Psoas muscle (tissue), 7 donors: ENCODE measurements at regions not wholly inside any gene's neighbourhood (a gene's known extent, or its start where the extent isn't known, plus 50 kb on each side); places are given as distances from the start of the nearest gene placed in this dataset.

Source experiments
- ATAC-seq, 4 donors: fragments of 200-7000 bp; cut with Tn5 transposase; one replicate each; pipeline ENCODE4 v1.9.1; 2020; ENCODE audit warnings: moderate library complexity in 3 of 4, mild to moderate bottlenecking in 2 of 4
- DNase-seq, 2 donors: peaks; one replicate each; pipeline ENCODE4 v3.0.0-alpha.2; 2020
- H3K27ac ChIP-seq: fragments of 200-600 bp; one replicate; pipeline ENCODE4 v1.8.0; 2022
- H3K27me3 ChIP-seq, 3 donors: fragments of 200-600 bp in 1 of 3; one replicate each; pipeline versions ENCODE4 v1.6.1 to v1.8.0; 2013 to 2022; ENCODE audit warnings: low read length in 2 of 3, mild to moderate bottlenecking in 2 of 3, moderate library complexity in 1 of 3; ENCODE audit not compliant: insufficient read depth in 3 of 3
- H3K36me3 ChIP-seq, 2 donors: fragments of 200-600 bp in 1 of 2; one replicate each; pipeline versions ENCODE4 v1.6.1 to v1.8.0; 2013 to 2022; ENCODE audit warnings: low read depth in 1 of 2, mild to moderate bottlenecking in 1 of 2, moderate library complexity in 1 of 2; ENCODE audit not compliant: insufficient read depth in 1 of 2
- H3K4me1 ChIP-seq: fragments of 200-600 bp; one replicate; pipeline ENCODE4 v1.8.0; 2022
- H3K4me3 ChIP-seq: fragments of 200-600 bp; one replicate; pipeline ENCODE4 v1.8.0; 2022; ENCODE audit warnings: mild to moderate bottlenecking
- H3K9me3 ChIP-seq: fragments of 200-600 bp; one replicate; pipeline ENCODE4 v1.8.0; 2022
- CTCF ChIP-seq: fragments of 200-600 bp; IDR thresholded peaks from one replicate; pipeline ENCODE4 v1.8.0; 2022; ENCODE audit warnings: antibody characterized with exemption
- WGBS, 3 donors: extraction: QIAGEN DNeasy Blood & Tissue Kit; methylation state at CpG; one replicate each; pipeline versions ENCODE4 v1.1.6 to v1.1.7; 2013; 5-methylcytosine and 5-hydroxymethylcytosine counted together
- intact Hi-C, 2 donors: fragments of 100-400 bp; cut with DNase I; formaldehyde crosslinking; loops; one replicate each; pipeline versions ENCODE4 v1.11.0 to v1.14.2; 2022
- donor health status: healthy with polysubstance abuse.
- donor health status: DM: no; HTN: no; CAD: no; lungs with moderate emphysema.
- donor health status: Bipolar disorder and iron deficiency.
- donor health status: healthy.
- donor health status: DM: yes; HTN: yes; CAD: no.
- donor health status: DM: no; HTN: no; CAD: no.
- donor health status: DM: yes; HTN: yes; CAD: no.

- ATAC-seq (no peak), DNase-seq (no peak)
- no peaks in the 10 kb centered on the region for H3K36me3 ChIP-seq
- TF ChIP-seq CTCF: no peak
- H3K4me3 ChIP-seq: no peak overlapping the region
- intact Hi-C loops: no loop called here
- no peaks in the 10 kb centered on the region for H3K27me3 ChIP-seq
- no peak overlapping the region for H3K27ac ChIP-seq
- no peaks in the 10 kb centered on the region for H3K9me3 ChIP-seq
- no peaks in the 10 kb centered on the region for H3K4me1 ChIP-seq
- WGBS, 3 donors: 43 to 47% (median 47%) methylated on average over 3 of the region's 3 CpGs
Observed at GRCh38 chr14:27098451-27098850, 500.6 kb upstream of the NOVA1 start.

- Histone ChIP-seq H3K27ac (no peak overlapping the region), H3K4me1 (no peaks in the 10 kb centered on the region), H3K36me3 (no peaks in the 10 kb centered on the region), H3K4me3 (no peak overlapping the region), H3K27me3 (no peaks in the 10 kb centered on the region), H3K9me3 (no peaks in the 10 kb centered on the region)
- 0% methylated on average over 1 of the region's 1 CpG for WGBS, 3 donors
- ATAC-seq (no peak), DNase-seq (no peak)
- no peak for TF ChIP-seq CTCF
- intact Hi-C loops: no loop called here
Observed at GRCh38 chr14:27114180-27114579, 516.3 kb upstream of the NOVA1 start.

- Histone ChIP-seq H3K4me3 (no peak overlapping the region), H3K9me3 (no peaks in the 10 kb centered on the region), H3K27me3 (no peaks in the 10 kb centered on the region), H3K36me3 (no peaks in the 10 kb centered on the region), H3K27ac (no peak overlapping the region), H3K4me1 (no peaks in the 10 kb centered on the region)
- intact Hi-C loops: no loop called here
- ATAC-seq (no peak), DNase-seq (no peak)
- WGBS, 3 donors: 71 to 82% (median 75%) methylated on average over 4 of the region's 4 CpGs
- TF ChIP-seq CTCF: no peak
Observed at GRCh38 chr14:27123162-27123561, 525.3 kb upstream of the NOVA1 start.

- no peaks in the 10 kb centered on the region for H3K27me3 ChIP-seq
- H3K9me3 ChIP-seq: no peaks in the 10 kb centered on the region
- no peak overlapping the region for H3K27ac ChIP-seq
- H3K4me3 ChIP-seq: no peak overlapping the region
- intact Hi-C loops: no loop called here
- no peaks in the 10 kb centered on the region for H3K4me1 ChIP-seq
- WGBS, 3 donors: 85 to 89% (median 85%) methylated on average over 3 of the region's 3 CpGs
- DNase-seq (no peak), ATAC-seq (no peak)
- no peaks in the 10 kb centered on the region for H3K36me3 ChIP-seq
- TF ChIP-seq CTCF: no peak
Observed at GRCh38 chr14:27127838-27128237, 530.0 kb upstream of the NOVA1 start.

GRCh38 chr14:27134200-27134599 is 536.4 kb upstream of the NOVA1 start:
- no peak for ATAC-seq
- no peaks in the 10 kb centered on the region for H3K9me3 ChIP-seq
- H3K27me3 ChIP-seq: no peaks in the 10 kb centered on the region
- TF ChIP-seq CTCF: no peak
- H3K27ac ChIP-seq: no peak overlapping the region
- no peak for DNase-seq
- no peak overlapping the region for H3K4me3 ChIP-seq
- H3K4me1 ChIP-seq: no peaks in the 10 kb centered on the region
- H3K36me3 ChIP-seq: no peaks in the 10 kb centered on the region
- WGBS, 3 donors: 79 to 84% (median 82%) methylated on average over 2 of the region's 2 CpGs
- intact Hi-C loops: no loop called here
